Tibial nerve (tissue), 4 donors: ENCODE measurements at regions not wholly inside any gene's neighbourhood (a gene's known extent, or its start where the extent isn't known, plus 50 kb on each side); places are given as distances from the start of the nearest gene placed in this dataset.

Source experiments
- DNase-seq, 2 donors: peaks; one replicate each; pipeline ENCODE4 v3.0.0-alpha.2; 2019; ENCODE audit warnings: low spot score in 2 of 2
- H3K27ac ChIP-seq, 4 donors: fragments of 200-600 bp; sonication (generic) in 3 of 4; one replicate each; pipeline ENCODE4 v1.5.1; 2017 to 2019; ENCODE audit warnings: mild to moderate bottlenecking in 1 of 4
- H3K27me3 ChIP-seq, 2 donors: fragments of 200-600 bp; sonication (generic) in 1 of 2; one replicate each; pipeline versions ENCODE4 v1.5.1 to v1.6.0; 2017 to 2019
- H3K36me3 ChIP-seq, 3 donors: fragments of 200-600 bp; sonication (generic); one replicate each; pipeline ENCODE4 v1.5.1; 2018 to 2019
- H3K4me1 ChIP-seq, 4 donors: fragments of 200-600 bp; sonication (generic) in 3 of 4; one replicate each; pipeline ENCODE4 v1.5.1; 2017 to 2019
- H3K4me3 ChIP-seq, 4 donors: fragments of 200-600 bp; sonication (generic) in 3 of 4; one replicate each; pipeline ENCODE4 v1.5.1; 2017 to 2019; ENCODE audit warnings: mild to moderate bottlenecking in 1 of 4, moderate library complexity in 1 of 4
- H3K9me3 ChIP-seq, 4 donors: fragments of 200-600 bp; sonication (generic) in 3 of 4; one replicate each; pipeline ENCODE4 v1.5.1; 2017 to 2019
- EP300 ChIP-seq, 2 donors: sonication (generic); formaldehyde crosslinking; IDR thresholded peaks; one replicate each; pipeline ENCODE4 v1.6.1; 2017; ENCODE audit warnings: antibody characterized with exemption in 2 of 2, mild to moderate bottlenecking in 1 of 2
- POLR2A ChIP-seq, 2 donors: fragments of 450-650 bp; IDR thresholded peaks; one replicate each; pipeline ENCODE4 v1.6.1; 2017; ENCODE audit warnings: antibody characterized with exemption in 2 of 2, mild to moderate bottlenecking in 2 of 2, moderate library complexity in 2 of 2
- WGBS, 2 donors: methylation state at CpG; one replicate each; pipeline ENCODE4 v1.1.5; 2018; 5-methylcytosine and 5-hydroxymethylcytosine counted together
- TF ChIP-seq, protein P1 (sequence below), 5 experiments: fragments of 200-600 bp in 3 of 5; fragments of 450-650 bp in 2 of 5; sonication (generic) in 3 of 5; IDR thresholded peaks; one replicate each; pipeline ENCODE4 v1.5.1; 2016 to 2019; ENCODE audit warnings: antibody characterized with exemption in 5 of 5, mild to moderate bottlenecking in 3 of 5, moderate library complexity in 2 of 5

DNA sequence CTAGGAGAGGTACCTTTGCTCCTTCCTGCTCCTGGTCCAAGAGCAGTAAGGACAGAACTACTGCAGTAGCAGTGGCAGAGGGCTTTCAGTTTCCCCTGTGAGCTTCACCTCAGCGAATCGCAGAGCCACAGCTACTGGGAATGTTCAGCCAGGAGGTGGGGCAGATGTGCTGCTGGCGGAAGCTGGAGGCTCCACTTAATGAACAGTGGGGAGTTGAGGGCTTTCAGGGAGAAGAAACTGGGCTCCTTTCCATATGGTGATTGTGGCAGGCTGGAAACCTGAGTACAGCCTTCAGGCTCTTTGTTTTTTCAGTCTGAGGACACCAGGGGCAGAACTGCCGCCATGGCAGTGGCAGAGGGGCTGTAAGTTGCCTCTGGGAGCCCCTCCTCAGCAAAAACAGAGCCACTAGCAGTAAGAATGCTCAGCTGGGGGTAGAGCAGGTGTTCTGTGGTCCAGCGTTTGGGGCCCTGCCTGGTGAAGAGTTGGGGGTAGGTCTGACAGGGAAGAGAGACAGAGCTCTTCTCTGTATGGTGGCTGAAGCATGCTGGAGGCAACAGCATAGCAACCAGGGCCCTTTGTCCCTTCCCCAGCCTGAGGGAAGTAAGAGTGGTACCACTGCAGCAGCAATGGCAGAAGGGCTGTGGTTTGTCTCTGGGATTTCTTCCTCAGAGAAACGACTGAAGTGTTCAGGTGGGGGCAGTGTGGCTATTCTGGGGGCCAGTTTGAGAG is 106.0 kb upstream of the GRXCR1 start:
- Histone ChIP-seq H3K27me3 (no peaks in the 10 kb centered on the region), H3K4me1 (no peaks in the 10 kb centered on the region), H3K4me3 (no peak overlapping the region), H3K27ac (no peak overlapping the region), H3K9me3 (no peaks in the 10 kb centered on the region), H3K36me3 (no peaks in the 10 kb centered on the region)
- WGBS, 2 donors: 59 to 72% methylated on average over 6 of the region's 6 CpGs
- TF ChIP-seq POLR2A (IDR thresholded peaks at IDR 0.05): no peak
- TF ChIP-seq EP300 (IDR thresholded peaks at IDR 0.05): no peak
- DNase-seq: no peak

DNA sequence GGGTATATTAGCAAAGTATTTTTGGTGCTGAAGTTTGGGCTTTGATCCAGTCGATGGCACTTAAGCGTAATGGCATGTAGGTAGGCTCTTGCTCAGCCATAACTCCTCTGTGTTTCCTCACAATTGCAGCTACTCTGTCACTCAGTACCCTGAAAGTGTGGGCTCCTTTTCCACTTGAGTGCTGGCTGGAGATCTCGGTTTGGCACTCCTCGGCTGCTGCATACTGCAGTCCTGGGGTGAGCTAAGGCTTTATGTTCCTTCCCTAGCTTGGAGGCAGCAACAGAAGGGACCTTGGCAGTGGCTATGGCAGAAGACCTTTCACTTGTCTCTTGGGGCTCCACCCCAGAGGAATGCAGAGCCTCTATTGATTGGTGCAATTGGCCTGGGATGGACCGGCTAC is 106.7 kb upstream of the GRXCR1 start:
- Histone ChIP-seq H3K9me3 (no peaks in the 10 kb centered on the region), H3K4me1 (no peaks in the 10 kb centered on the region), H3K27me3 (no peaks in the 10 kb centered on the region), H3K4me3 (no peak overlapping the region), H3K36me3 (no peaks in the 10 kb centered on the region), H3K27ac (no peak overlapping the region)
- 83% methylated on average over 5 of the region's 5 CpGs for WGBS, 2 donors
- no peak for TF ChIP-seq POLR2A (IDR thresholded peaks at IDR 0.05)
- no peak for TF ChIP-seq EP300 (IDR thresholded peaks at IDR 0.05)
- TF ChIP-seq, protein P1, sequence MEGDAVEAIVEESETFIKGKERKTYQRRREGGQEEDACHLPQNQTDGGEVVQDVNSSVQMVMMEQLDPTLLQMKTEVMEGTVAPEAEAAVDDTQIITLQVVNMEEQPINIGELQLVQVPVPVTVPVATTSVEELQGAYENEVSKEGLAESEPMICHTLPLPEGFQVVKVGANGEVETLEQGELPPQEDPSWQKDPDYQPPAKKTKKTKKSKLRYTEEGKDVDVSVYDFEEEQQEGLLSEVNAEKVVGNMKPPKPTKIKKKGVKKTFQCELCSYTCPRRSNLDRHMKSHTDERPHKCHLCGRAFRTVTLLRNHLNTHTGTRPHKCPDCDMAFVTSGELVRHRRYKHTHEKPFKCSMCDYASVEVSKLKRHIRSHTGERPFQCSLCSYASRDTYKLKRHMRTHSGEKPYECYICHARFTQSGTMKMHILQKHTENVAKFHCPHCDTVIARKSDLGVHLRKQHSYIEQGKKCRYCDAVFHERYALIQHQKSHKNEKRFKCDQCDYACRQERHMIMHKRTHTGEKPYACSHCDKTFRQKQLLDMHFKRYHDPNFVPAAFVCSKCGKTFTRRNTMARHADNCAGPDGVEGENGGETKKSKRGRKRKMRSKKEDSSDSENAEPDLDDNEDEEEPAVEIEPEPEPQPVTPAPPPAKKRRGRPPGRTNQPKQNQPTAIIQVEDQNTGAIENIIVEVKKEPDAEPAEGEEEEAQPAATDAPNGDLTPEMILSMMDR (IDR thresholded peaks at IDR 0.05): no peak
- DNase-seq: no peak

DNA sequence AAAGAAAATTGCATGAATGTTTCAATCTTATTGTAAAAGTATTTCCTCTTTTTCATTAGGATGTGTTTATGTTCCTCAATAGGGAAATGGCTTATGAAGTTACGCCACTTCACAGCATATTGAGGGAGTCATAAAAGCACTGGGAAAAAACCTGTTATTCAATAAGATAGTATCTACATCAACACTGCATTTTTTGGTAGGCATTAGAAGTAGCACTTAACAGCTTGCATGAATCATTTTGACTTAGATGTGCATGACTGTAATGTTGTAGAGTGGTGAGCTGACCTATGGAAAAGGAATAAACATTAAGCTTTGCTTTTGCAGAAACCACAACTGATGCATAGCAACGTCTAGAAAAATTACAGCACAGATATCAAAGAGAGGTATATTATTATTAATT is 111.2 kb upstream of the GRXCR1 start:
- no peak for TF ChIP-seq POLR2A (IDR thresholded peaks at IDR 0.05)
- TF ChIP-seq EP300 (IDR thresholded peaks at IDR 0.05): no peak
- TF ChIP-seq, protein P1 (IDR thresholded peaks at IDR 0.05): no peak
- Histone ChIP-seq H3K27ac (no peak overlapping the region), H3K9me3 (no peaks in the 10 kb centered on the region), H3K27me3 (no peaks in the 10 kb centered on the region), H3K4me3 (no peak overlapping the region), H3K36me3 (no peaks in the 10 kb centered on the region), H3K4me1 (no peaks in the 10 kb centered on the region)
- DNase-seq: no peak
- WGBS, 2 donors: 62 to 70% methylated on average over 2 of the region's 2 CpGs

DNA sequence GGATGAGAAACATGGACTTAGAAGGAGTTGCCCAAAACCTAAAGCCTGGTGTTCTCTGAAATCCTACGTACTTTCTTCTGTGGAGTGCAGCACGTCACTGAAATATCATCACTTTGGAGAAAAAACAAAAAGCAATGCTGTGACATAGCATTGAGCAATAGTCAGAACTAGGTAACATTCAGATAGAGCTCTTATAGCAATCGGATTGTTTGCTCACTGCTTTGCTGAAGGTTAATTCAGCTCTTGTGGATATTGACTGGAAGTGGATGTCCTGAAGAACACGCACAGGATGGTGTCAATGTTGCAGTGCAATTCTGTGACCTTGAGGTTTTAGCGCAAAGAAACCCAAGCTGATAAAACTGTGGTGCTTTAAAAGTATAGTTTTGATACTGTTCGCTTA is 114.2 kb upstream of the GRXCR1 start:
- Histone ChIP-seq H3K4me1 (no peaks in the 10 kb centered on the region), H3K27ac (no peak overlapping the region), H3K9me3 (no peaks in the 10 kb centered on the region), H3K4me3 (no peak overlapping the region), H3K36me3 (no peaks in the 10 kb centered on the region), H3K27me3 (no peaks in the 10 kb centered on the region)
- WGBS, 2 donors: 72 to 79% methylated on average over 6 of the region's 6 CpGs
- no peak for DNase-seq
- TF ChIP-seq POLR2A (IDR thresholded peaks at IDR 0.05): no peak
- TF ChIP-seq, protein P1 (IDR thresholded peaks at IDR 0.05): no peak
- no peak for TF ChIP-seq EP300 (IDR thresholded peaks at IDR 0.05)

DNA sequence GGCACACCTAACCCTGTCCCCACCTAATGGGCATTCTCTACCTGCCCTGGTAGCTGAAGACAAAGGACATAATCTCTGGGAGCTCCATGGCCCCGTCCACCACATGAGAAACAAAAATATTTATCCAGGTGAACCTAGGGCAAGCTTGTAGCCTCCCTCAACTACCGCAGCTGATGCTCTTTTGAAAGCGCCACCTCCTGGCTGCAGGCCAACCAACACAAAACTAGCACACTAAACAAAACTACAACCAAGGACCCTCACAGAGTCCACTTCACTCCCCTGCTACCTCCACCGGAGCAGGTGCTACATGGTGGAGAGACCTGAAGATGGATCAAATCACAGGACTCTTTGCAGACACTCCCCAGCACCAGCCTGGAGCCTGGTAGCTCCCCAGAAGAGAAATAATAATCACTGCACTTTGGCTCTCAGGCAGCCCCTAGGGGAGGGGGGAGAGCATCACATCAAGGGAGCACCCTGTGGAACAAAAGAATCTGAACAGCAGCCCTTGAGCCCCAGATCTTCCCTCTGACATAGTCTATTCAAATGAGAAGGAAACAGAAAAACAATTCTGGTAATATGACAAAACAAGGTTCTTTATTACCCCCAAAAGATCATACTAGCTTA is 111.3 kb upstream of the ATP8A1 start:
- WGBS, 2 donors: 73 to 79% methylated on average over 4 of the region's 4 CpGs
- Histone ChIP-seq H3K4me3 (no peak overlapping the region), H3K36me3 (no peaks in the 10 kb centered on the region), H3K27me3 (no peaks in the 10 kb centered on the region), H3K4me1 (no peaks in the 10 kb centered on the region), H3K27ac (no peak overlapping the region), H3K9me3 (no peaks in the 10 kb centered on the region)
- no peak for DNase-seq
- TF ChIP-seq POLR2A (IDR thresholded peaks at IDR 0.05): no peak
- no peak for TF ChIP-seq EP300 (IDR thresholded peaks at IDR 0.05)

- 71 to 75% methylated on average over 9 of the region's 9 CpGs for WGBS, 2 donors
Measured at GRCh38 chr4:42767669-42768068, 110.8 kb upstream of the ATP8A1 start.

More at GRCh38 chr4:42767669-42768068, 110.8 kb upstream of the ATP8A1 start:
- Histone ChIP-seq H3K4me1 (no peaks in the 10 kb centered on the region), H3K4me3 (no peak overlapping the region), H3K27me3 (no peaks in the 10 kb centered on the region), H3K9me3 (no peaks in the 10 kb centered on the region), H3K36me3 (no peaks in the 10 kb centered on the region), H3K27ac (no peak overlapping the region)
- TF ChIP-seq EP300 (IDR thresholded peaks at IDR 0.05) (no peak), POLR2A (IDR thresholded peaks at IDR 0.05) (no peak)
- TF ChIP-seq, protein P1 (IDR thresholded peaks at IDR 0.05): no peak
- DNase-seq: no peak
